Mammary epithelial cell (primary cell): ENCODE measurements at regions not wholly inside any gene's neighbourhood (a gene's known extent, or its start where the extent isn't known, plus 50 kb on each side); places are given as distances from the start of the nearest gene placed in this dataset.

ENCODE experiments used
- CTCF ChIP-seq, 2 donors: IDR thresholded peaks in 1 of 2; conservative IDR thresholded peaks in 1 of 2; 2 replicates each; pipeline ENCODE4 v1.5.1; 2011 to 2012; ENCODE audit warnings: inconsistent platforms in 2 of 2, low read length in 2 of 2, mild to moderate bottlenecking in 2 of 2, control low read depth in 1 of 2, low read depth in 1 of 2; ENCODE audit not compliant: insufficient read depth in 1 of 2; ENCODE audit errors: extremely low read depth in 1 of 2
- EZH2 ChIP-seq: IDR thresholded peaks from 2 replicates; pipeline ENCODE4 v1.6.1; 2012; ENCODE audit warnings: low read length, inconsistent platforms, borderline replicate concordance

- TF ChIP-seq CTCF (conservative IDR thresholded peaks at IDR 0.05 in 1 of 2, IDR thresholded peaks at IDR 0.05 in 1 of 2; ENCODE audit: extremely low read depth in 1 of 2, insufficient read depth in 1 of 2, low read depth in 1 of 2, low read length in 2 of 2), result no peak
- no peak for TF ChIP-seq EZH2
These were observed 130.6 kb upstream of the EPB41L4A start for GRCh38 chr5:112549605-112550166.
